Stomach (tissue), 4 donors: ENCODE measurements at regions not wholly inside any gene's neighbourhood (a gene's known extent, or its start where the extent isn't known, plus 50 kb on each side); places are given as distances from the start of the nearest gene placed in this dataset.

Experiments used
- POLR2AphosphoS5 ChIP-seq, 3 donors: sonication (generic); formaldehyde crosslinking; IDR thresholded peaks; one replicate each; pipeline ENCODE4 v1.6.1; 2016; ENCODE audit warnings: antibody characterized with exemption in 3 of 3
- TF ChIP-seq, protein P1 (sequence below), 7 experiments: fragments of 450-650 bp in 4 of 7; fragments of 200-600 bp in 3 of 7; sonication (generic) in 3 of 7; IDR thresholded peaks; one replicate each; pipeline ENCODE4 v1.5.1; 2016 to 2019; ENCODE audit warnings: antibody characterized with exemption in 7 of 7, control low read depth in 2 of 7, mild to moderate bottlenecking in 1 of 7

DNA sequence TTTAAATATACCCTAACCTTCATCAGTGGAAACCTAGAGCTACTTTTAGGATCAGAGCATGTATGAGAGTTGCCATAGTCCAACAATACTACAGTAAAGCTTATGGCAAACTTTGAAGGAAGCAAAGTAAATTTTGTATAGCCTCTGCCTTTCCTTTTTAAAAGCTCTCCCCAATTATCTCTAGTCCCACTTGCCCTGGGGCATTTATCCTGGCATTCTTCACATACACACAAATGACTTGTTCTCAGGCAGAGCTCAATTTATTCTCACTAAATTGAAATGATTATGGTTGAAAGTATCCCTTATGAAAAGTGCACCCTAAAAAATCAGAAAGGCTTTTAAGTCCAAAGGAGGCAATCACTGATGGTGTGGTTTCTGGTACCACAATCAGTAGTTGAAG, 94.1 kb upstream of the UFM1 start:
- TF ChIP-seq, protein P1, sequence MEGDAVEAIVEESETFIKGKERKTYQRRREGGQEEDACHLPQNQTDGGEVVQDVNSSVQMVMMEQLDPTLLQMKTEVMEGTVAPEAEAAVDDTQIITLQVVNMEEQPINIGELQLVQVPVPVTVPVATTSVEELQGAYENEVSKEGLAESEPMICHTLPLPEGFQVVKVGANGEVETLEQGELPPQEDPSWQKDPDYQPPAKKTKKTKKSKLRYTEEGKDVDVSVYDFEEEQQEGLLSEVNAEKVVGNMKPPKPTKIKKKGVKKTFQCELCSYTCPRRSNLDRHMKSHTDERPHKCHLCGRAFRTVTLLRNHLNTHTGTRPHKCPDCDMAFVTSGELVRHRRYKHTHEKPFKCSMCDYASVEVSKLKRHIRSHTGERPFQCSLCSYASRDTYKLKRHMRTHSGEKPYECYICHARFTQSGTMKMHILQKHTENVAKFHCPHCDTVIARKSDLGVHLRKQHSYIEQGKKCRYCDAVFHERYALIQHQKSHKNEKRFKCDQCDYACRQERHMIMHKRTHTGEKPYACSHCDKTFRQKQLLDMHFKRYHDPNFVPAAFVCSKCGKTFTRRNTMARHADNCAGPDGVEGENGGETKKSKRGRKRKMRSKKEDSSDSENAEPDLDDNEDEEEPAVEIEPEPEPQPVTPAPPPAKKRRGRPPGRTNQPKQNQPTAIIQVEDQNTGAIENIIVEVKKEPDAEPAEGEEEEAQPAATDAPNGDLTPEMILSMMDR (IDR thresholded peaks at IDR 0.05), result no peak
- no peak for TF ChIP-seq POLR2AphosphoS5 (IDR thresholded peaks at IDR 0.05)
